ENCODE measurements at regions not wholly inside any gene's neighbourhood (a gene's known extent, or its start where the extent isn't known, plus 50 kb on each side); places are given as distances from the start of the nearest gene placed in this dataset.

GRCh38 chr4:115370012-115370411 lies 256.6 kb upstream of the NDST4 start:
- H3K27me3 ChIP-seq, result no peaks in the 10 kb centered on the region
- H3K4me3 ChIP-seq, result no peak overlapping the region
- H3K36me3 ChIP-seq, result no peaks in the 10 kb centered on the region
- no peak for TF ChIP-seq CTCF (IDR thresholded peaks at IDR 0.05; ENCODE audit: low read depth, low read length)
- no peaks in the 10 kb centered on the region for H3K9me3 ChIP-seq (ENCODE audit: low read depth)
- no peaks in the 10 kb centered on the region for H3K4me1 ChIP-seq (ENCODE audit: low read depth)
- H3K27ac ChIP-seq, result no peak overlapping the region
- DNase-seq (ENCODE audit: low read depth in 1 of 2, low spot score in 1 of 2), result no peak

- H3K9me3 ChIP-seq (ENCODE audit: low read depth), result no peaks in the 10 kb centered on the region
- no peak for TF ChIP-seq CTCF (IDR thresholded peaks at IDR 0.05; ENCODE audit: low read depth, low read length)
- no peaks in the 10 kb centered on the region for H3K36me3 ChIP-seq
- no peaks in the 10 kb centered on the region for H3K27me3 ChIP-seq
- no peak overlapping the region for H3K4me3 ChIP-seq
- H3K4me1 ChIP-seq (ENCODE audit: low read depth), result no peaks in the 10 kb centered on the region
- H3K27ac ChIP-seq, result no peak overlapping the region
- no peak for DNase-seq (ENCODE audit: low read depth in 1 of 2, low spot score in 1 of 2)
Measured at GRCh38 chr4:115366390-115366789, 253.0 kb upstream of the NDST4 start.

- Histone ChIP-seq H3K27me3 (no peaks in the 10 kb centered on the region), H3K9me3 (ENCODE audit: low read depth) (no peaks in the 10 kb centered on the region), H3K27ac (no peak overlapping the region), H3K4me3 (no peak overlapping the region), H3K36me3 (no peaks in the 10 kb centered on the region), H3K4me1 (ENCODE audit: low read depth) (no peaks in the 10 kb centered on the region)
- DNase-seq (ENCODE audit: low read depth in 1 of 2, low spot score in 1 of 2), result no peak
- no peak for TF ChIP-seq CTCF (IDR thresholded peaks at IDR 0.05; ENCODE audit: low read depth, low read length)
Measured at GRCh38 chr4:115365185-115365584, 251.8 kb upstream of the NDST4 start.

GRCh38 chr4:115361781-115362180 lies 248.4 kb upstream of the NDST4 start:
- no peak for TF ChIP-seq CTCF (IDR thresholded peaks at IDR 0.05; ENCODE audit: low read depth, low read length)
- no peak for DNase-seq (ENCODE audit: low read depth in 1 of 2, low spot score in 1 of 2)
- H3K4me1 ChIP-seq (ENCODE audit: low read depth), result no peaks in the 10 kb centered on the region
- H3K27ac ChIP-seq, result no peak overlapping the region
- no peaks in the 10 kb centered on the region for H3K9me3 ChIP-seq (ENCODE audit: low read depth)
- no peak overlapping the region for H3K4me3 ChIP-seq
- no peaks in the 10 kb centered on the region for H3K36me3 ChIP-seq
- H3K27me3 ChIP-seq, result no peaks in the 10 kb centered on the region

GRCh38 chr4:115360431-115360830 lies 247.0 kb upstream of the NDST4 start:
- H3K27me3 ChIP-seq, result no peaks in the 10 kb centered on the region
- H3K27ac ChIP-seq, result no peak overlapping the region
- no peak for DNase-seq (ENCODE audit: low read depth in 1 of 2, low spot score in 1 of 2)
- H3K9me3 ChIP-seq (ENCODE audit: low read depth), result no peaks in the 10 kb centered on the region
- no peak for TF ChIP-seq CTCF (IDR thresholded peaks at IDR 0.05; ENCODE audit: low read depth, low read length)
- no peaks in the 10 kb centered on the region for H3K36me3 ChIP-seq
- no peaks in the 10 kb centered on the region for H3K4me1 ChIP-seq (ENCODE audit: low read depth)
- no peak overlapping the region for H3K4me3 ChIP-seq

- H3K4me1 ChIP-seq (ENCODE audit: low read depth), result no peaks in the 10 kb centered on the region
- no peaks in the 10 kb centered on the region for H3K36me3 ChIP-seq
- DNase-seq (ENCODE audit: low read depth in 1 of 2, low spot score in 1 of 2), result no peak
- H3K27ac ChIP-seq, result no peak overlapping the region
- H3K4me3 ChIP-seq, result no peak overlapping the region
- H3K9me3 ChIP-seq (ENCODE audit: low read depth), result no peaks in the 10 kb centered on the region
- no peak for TF ChIP-seq CTCF (IDR thresholded peaks at IDR 0.05; ENCODE audit: low read depth, low read length)
- no peaks in the 10 kb centered on the region for H3K27me3 ChIP-seq
Measured at GRCh38 chr4:115357776-115358175, 244.4 kb upstream of the NDST4 start.
